SJCRH30 (cell line): ENCODE measurements at regions not wholly inside any gene's neighbourhood (a gene's known extent, or its start where the extent isn't known, plus 50 kb on each side); places are given as distances from the start of the nearest gene placed in this dataset.

Experiments used
- DNase-seq, 2 experiments: peaks; one replicate each; pipeline ENCODE4 v3.0.0-alpha.2; 2015 to 2020
- H3K27ac ChIP-seq: fragments of 250-450 bp; sonication (Bioruptor Pico); 2 replicates; pipeline ENCODE4 v1.5.1; 2020; ENCODE audit warnings: mild to moderate bottlenecking, moderate library complexity
- H3K27me3 ChIP-seq: fragments of 250-450 bp; sonication (Bioruptor Pico); 2 replicates; pipeline ENCODE4 v1.5.1; 2020; ENCODE audit warnings: mild to moderate bottlenecking, moderate library complexity
- H3K36me3 ChIP-seq: fragments of 250-450 bp; sonication (Bioruptor Pico); 2 replicates; pipeline ENCODE4 v1.5.1; 2020; ENCODE audit warnings: mild to moderate bottlenecking, moderate library complexity
- H3K4me1 ChIP-seq: fragments of 250-450 bp; sonication (Bioruptor Pico); 2 replicates; pipeline ENCODE4 v1.5.1; 2020; ENCODE audit warnings: mild to moderate bottlenecking, moderate library complexity
- H3K4me3 ChIP-seq: fragments of 250-450 bp; sonication (Bioruptor Pico); 2 replicates; pipeline ENCODE4 v1.5.1; 2020; ENCODE audit warnings: mild to moderate bottlenecking, moderate library complexity
- H3K9me3 ChIP-seq: fragments of 250-450 bp; sonication (Bioruptor Pico); replicated peaks from 2 replicates; pipeline ENCODE4 v1.5.1; 2020; ENCODE audit warnings: mild to moderate bottlenecking, moderate library complexity

GRCh38 chr14:89657014-89657413 lies 240.0 kb upstream of the FOXN3 start:
- DNase-seq = no peak
- Histone ChIP-seq H3K4me3 (no peak overlapping the region), H3K27me3 (no peaks in the 10 kb centered on the region), H3K36me3 (no peaks in the 10 kb centered on the region), H3K9me3 (no peaks in the 10 kb centered on the region), H3K27ac (no peak overlapping the region), H3K4me1 (peaks cover 7% of the 10 kb centered on the region)

- Histone ChIP-seq H3K4me1 (peaks cover 2% of the 10 kb centered on the region; the same call in 1 of the 2 replicates), H3K27ac (no peak overlapping the region), H3K27me3 (no peaks in the 10 kb centered on the region), H3K36me3 (no peaks in the 10 kb centered on the region), H3K9me3 (no peaks in the 10 kb centered on the region), H3K4me3 (no peak overlapping the region)
- no peak for DNase-seq
These were observed 238.0 kb upstream of the FOXN3 start for GRCh38 chr14:89654998-89655397.

- no peak for DNase-seq
- H3K27me3 ChIP-seq = no peaks in the 10 kb centered on the region
- no peak overlapping the region for H3K4me3 ChIP-seq
- no peaks in the 10 kb centered on the region for H3K4me1 ChIP-seq
- no peaks in the 10 kb centered on the region for H3K36me3 ChIP-seq
- no peak overlapping the region for H3K27ac ChIP-seq
- H3K9me3 ChIP-seq = no peaks in the 10 kb centered on the region
These were observed 235.3 kb upstream of the FOXN3 start for GRCh38 chr14:89652352-89652751.

GRCh38 chr14:89651805-89652204 lies 234.8 kb upstream of the FOXN3 start:
- no peaks in the 10 kb centered on the region for H3K27me3 ChIP-seq
- H3K36me3 ChIP-seq = no peaks in the 10 kb centered on the region
- no peak overlapping the region for H3K27ac ChIP-seq
- H3K4me3 ChIP-seq = no peak overlapping the region
- H3K9me3 ChIP-seq = no peaks in the 10 kb centered on the region
- H3K4me1 ChIP-seq = no peaks in the 10 kb centered on the region
- no peak for DNase-seq

GRCh38 chr14:89650077-89650978 lies 233.3 kb upstream of the FOXN3 start:
- Histone ChIP-seq H3K36me3 (no peaks in the 10 kb centered on the region), H3K27me3 (no peaks in the 10 kb centered on the region), H3K9me3 (no peaks in the 10 kb centered on the region), H3K4me3 (no peak overlapping the region), H3K4me1 (no peaks in the 10 kb centered on the region), H3K27ac (no peak overlapping the region)
- no peak for DNase-seq

- no peaks in the 10 kb centered on the region for H3K27me3 ChIP-seq
- H3K4me1 ChIP-seq = no peaks in the 10 kb centered on the region
- no peak overlapping the region for H3K4me3 ChIP-seq
- DNase-seq = no peak
- H3K9me3 ChIP-seq = no peaks in the 10 kb centered on the region
- no peaks in the 10 kb centered on the region for H3K36me3 ChIP-seq
- no peak overlapping the region for H3K27ac ChIP-seq
These were observed 232.5 kb upstream of the FOXN3 start for GRCh38 chr14:89649451-89650075.

GRCh38 chr14:89648924-89649323 lies 231.9 kb upstream of the FOXN3 start:
- no peak overlapping the region for H3K27ac ChIP-seq
- no peak overlapping the region for H3K4me3 ChIP-seq
- H3K27me3 ChIP-seq = no peaks in the 10 kb centered on the region
- no peaks in the 10 kb centered on the region for H3K36me3 ChIP-seq
- DNase-seq = no peak
- H3K9me3 ChIP-seq = no peaks in the 10 kb centered on the region
- H3K4me1 ChIP-seq = no peaks in the 10 kb centered on the region

GRCh38 chr14:89648510-89648909 lies 231.5 kb upstream of the FOXN3 start:
- no peak for DNase-seq
- no peak overlapping the region for H3K27ac ChIP-seq
- no peaks in the 10 kb centered on the region for H3K9me3 ChIP-seq
- H3K4me3 ChIP-seq = no peak overlapping the region
- H3K36me3 ChIP-seq = no peaks in the 10 kb centered on the region
- no peaks in the 10 kb centered on the region for H3K27me3 ChIP-seq
- H3K4me1 ChIP-seq = no peaks in the 10 kb centered on the region

GRCh38 chr14:89646971-89647370 lies 229.9 kb upstream of the FOXN3 start:
- H3K4me1 ChIP-seq = no peaks in the 10 kb centered on the region
- no peaks in the 10 kb centered on the region for H3K27me3 ChIP-seq

GRCh38 chr14:89644641-89645040 lies 227.6 kb upstream of the FOXN3 start:
- Histone ChIP-seq H3K27me3 (no peaks in the 10 kb centered on the region), H3K36me3 (no peaks in the 10 kb centered on the region), H3K4me3 (no peak overlapping the region), H3K27ac (no peak overlapping the region), H3K4me1 (no peaks in the 10 kb centered on the region), H3K9me3 (no peaks in the 10 kb centered on the region; the same call in 1 of the 2 replicates)
- DNase-seq = no peak

More at GRCh38 chr14:89646971-89647370, 229.9 kb upstream of the FOXN3 start:
- H3K36me3 ChIP-seq = no peaks in the 10 kb centered on the region
- no peak overlapping the region for H3K4me3 ChIP-seq
- no peaks in the 10 kb centered on the region for H3K9me3 ChIP-seq
- H3K27ac ChIP-seq = no peak overlapping the region
- DNase-seq = no peak

- Histone ChIP-seq H3K27me3 (no peaks in the 10 kb centered on the region), H3K27ac (no peak overlapping the region), H3K4me3 (no peak overlapping the region), H3K4me1 (no peaks in the 10 kb centered on the region), H3K9me3 (no peaks in the 10 kb centered on the region; the same call in 1 of the 2 replicates), H3K36me3 (no peaks in the 10 kb centered on the region)
- DNase-seq = no peak
These were observed 224.6 kb upstream of the FOXN3 start for GRCh38 chr14:89641495-89642175.

- no peaks in the 10 kb centered on the region for H3K4me1 ChIP-seq
- DNase-seq = no peak
- H3K4me3 ChIP-seq = no peak overlapping the region
- no peaks in the 10 kb centered on the region; the same call in 1 of the 2 replicates for H3K9me3 ChIP-seq
- no peak overlapping the region for H3K27ac ChIP-seq
- no peaks in the 10 kb centered on the region for H3K27me3 ChIP-seq
- H3K36me3 ChIP-seq = no peaks in the 10 kb centered on the region
These were observed 223.1 kb upstream of the FOXN3 start for GRCh38 chr14:89640141-89640540.

- DNase-seq = no peak
- H3K27ac ChIP-seq = no peak overlapping the region
- H3K36me3 ChIP-seq = no peaks in the 10 kb centered on the region
- no peak overlapping the region for H3K4me3 ChIP-seq
- H3K4me1 ChIP-seq = no peaks in the 10 kb centered on the region
- no peaks in the 10 kb centered on the region for H3K27me3 ChIP-seq
- no peaks in the 10 kb centered on the region; the same call in 1 of the 2 replicates for H3K9me3 ChIP-seq
These were observed 222.7 kb upstream of the FOXN3 start for GRCh38 chr14:89639687-89640086.

- Histone ChIP-seq H3K4me1 (no peaks in the 10 kb centered on the region), H3K27ac (no peak overlapping the region), H3K36me3 (no peaks in the 10 kb centered on the region), H3K9me3 (no peaks in the 10 kb centered on the region; the same call in 1 of the 2 replicates), H3K4me3 (no peak overlapping the region), H3K27me3 (no peaks in the 10 kb centered on the region)
- DNase-seq = no peak
These were observed 221.9 kb upstream of the FOXN3 start for GRCh38 chr14:89638891-89639290.

- Histone ChIP-seq H3K27ac (no peak overlapping the region), H3K4me3 (no peak overlapping the region), H3K4me1 (no peaks in the 10 kb centered on the region), H3K36me3 (no peaks in the 10 kb centered on the region), H3K9me3 (no peaks in the 10 kb centered on the region; the same call in 1 of the 2 replicates), H3K27me3 (no peaks in the 10 kb centered on the region)
- DNase-seq = no peak
These were observed 220.5 kb upstream of the FOXN3 start for GRCh38 chr14:89637581-89637980.
